IMR-90 (cell line): ENCODE measurements at regions not wholly inside any gene's neighbourhood (a gene's known extent, or its start where the extent isn't known, plus 50 kb on each side); places are given as distances from the start of the nearest gene placed in this dataset.

Experiments used
- BHLHE40 ChIP-seq: fragments of 150-350 bp; IDR thresholded peaks from 2 replicates; pipeline ENCODE4 v1.6.1; 2016; ENCODE audit warnings: mild to moderate bottlenecking, low read depth, low read length
- CEBPB ChIP-seq: IDR thresholded peaks from 2 replicates; pipeline ENCODE4 v1.6.1; 2012; ENCODE audit warnings: low read depth, low read length, improper control_type of control experiment
- CHD1 ChIP-seq: IDR thresholded peaks from 2 replicates; pipeline ENCODE4 v1.6.1; 2012; ENCODE audit warnings: low read depth, low read length, improper control_type of control experiment
- CTCF ChIP-seq: conservative IDR thresholded peaks from 2 replicates; pipeline ENCODE4 v1.5.1; 2012; ENCODE audit warnings: mild to moderate bottlenecking, low read depth, low read length, improper control_type of control experiment
- ELK1 ChIP-seq: fragments of 150-350 bp; IDR thresholded peaks from 2 replicates; pipeline ENCODE4 v1.6.1; 2016; ENCODE audit warnings: low read depth, mild to moderate bottlenecking, low read length, moderate library complexity, borderline replicate concordance
- MAFK ChIP-seq: IDR thresholded peaks from 2 replicates; pipeline ENCODE4 v1.6.1; 2012; ENCODE audit warnings: low read depth, low read length, improper control_type of control experiment
- MAZ ChIP-seq: IDR thresholded peaks from 2 replicates; pipeline ENCODE4 v1.6.1; 2012; ENCODE audit warnings: low read depth, mild to moderate bottlenecking, low read length, improper control_type of control experiment, moderate library complexity, borderline replicate concordance
- MXI1 ChIP-seq: IDR thresholded peaks from 2 replicates; pipeline ENCODE4 v1.6.1; 2012; ENCODE audit warnings: low read depth, mild to moderate bottlenecking, low read length, moderate library complexity, borderline replicate concordance
- POLR2A ChIP-seq: IDR thresholded peaks from 2 replicates; pipeline ENCODE4 v1.6.1; 2012; ENCODE audit warnings: mild to moderate bottlenecking, low read depth, low read length
- RAD21 ChIP-seq: IDR thresholded peaks from 2 replicates; pipeline ENCODE4 v1.6.1; 2012; ENCODE audit warnings: low read length, improper control_type of control experiment
- RCOR1 ChIP-seq: IDR thresholded peaks from 2 replicates; pipeline ENCODE4 v1.6.1; 2012; ENCODE audit warnings: mild to moderate bottlenecking, low read length, improper control_type of control experiment; ENCODE audit not compliant: insufficient replicate concordance
- RFX5 ChIP-seq: IDR thresholded peaks from 2 replicates; pipeline ENCODE4 v1.8.0; 2012; ENCODE audit warnings: low read depth, mild to moderate bottlenecking, low read length, moderate library complexity
- SMC3 ChIP-seq: fragments of 150-350 bp; IDR thresholded peaks from 2 replicates; pipeline ENCODE4 v1.6.1; 2016; ENCODE audit warnings: low read depth, mild to moderate bottlenecking, antibody characterized with exemption, low read length, moderate library complexity
- USF2 ChIP-seq: fragments of 150-350 bp; IDR thresholded peaks from 2 replicates; pipeline ENCODE4 v1.6.1; 2017; ENCODE audit warnings: mild to moderate bottlenecking, antibody characterized with exemption, low read length, low read depth

- TF ChIP-seq MAFK (no peak), CTCF (no peak), MXI1 (no peak), RFX5 (no peak), USF2 (no peak), SMC3 (no peak), POLR2A (no peak), CHD1 (no peak), BHLHE40 (no peak), RAD21 (no peak), ELK1 (no peak), CEBPB (no peak), RCOR1 (no peak), MAZ (no peak)
Measured at GRCh38 chr5:4929092-4929655, 211.0 kb upstream of the ADAMTS16 start.
